Superior temporal gyrus (tissue), 1 donor: ENCODE measurements at regions not wholly inside any gene's neighbourhood (a gene's known extent, or its start where the extent isn't known, plus 50 kb on each side); places are given as distances from the start of the nearest gene placed in this dataset.

ENCODE experiments used
- DNase-seq: peaks from one replicate; pipeline ENCODE4 v3.0.0-alpha.2; 2016; ENCODE audit errors: extremely low spot score

DNA sequence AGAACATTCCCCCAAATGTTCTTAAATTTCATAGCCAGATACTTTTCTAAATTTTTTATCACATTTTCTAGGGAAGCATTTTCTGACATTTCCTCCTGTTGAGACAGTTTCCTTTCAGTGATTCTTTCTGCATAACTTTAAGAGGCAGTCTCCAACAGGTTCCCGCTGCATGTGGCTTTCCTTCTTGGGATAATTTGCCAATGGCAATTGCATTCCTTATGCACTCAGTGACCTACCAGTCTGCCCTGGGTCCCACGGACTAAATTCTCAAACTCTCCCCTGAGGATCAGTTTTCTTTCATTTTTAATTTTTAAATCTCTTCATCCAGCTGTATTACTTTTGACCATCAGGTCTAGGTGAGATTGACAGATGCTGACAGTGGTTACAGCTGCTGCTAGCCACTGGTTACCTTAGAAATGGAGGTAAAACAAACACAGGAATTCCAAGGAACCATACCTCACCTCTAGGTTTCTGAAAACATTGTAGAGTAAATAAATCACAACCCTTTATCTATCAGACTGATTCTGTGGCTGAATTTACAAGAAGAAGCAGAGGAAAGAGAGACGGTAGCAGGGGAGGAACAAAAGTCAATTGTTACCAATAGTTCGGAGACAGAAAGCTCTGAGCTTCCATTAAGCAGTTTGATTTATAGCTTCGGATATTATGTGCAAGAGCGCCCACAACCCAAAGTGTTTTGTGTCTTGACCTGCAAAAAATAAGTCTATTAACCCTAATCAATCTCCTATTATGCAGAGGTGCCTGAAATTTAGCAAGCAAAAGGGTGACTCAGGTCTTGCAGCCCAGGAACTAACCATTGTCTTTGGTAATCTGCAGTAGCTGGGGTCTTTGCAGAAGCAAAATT, 216.0 kb downstream of the PMP22 start:
- DNase-seq: no peak

DNA sequence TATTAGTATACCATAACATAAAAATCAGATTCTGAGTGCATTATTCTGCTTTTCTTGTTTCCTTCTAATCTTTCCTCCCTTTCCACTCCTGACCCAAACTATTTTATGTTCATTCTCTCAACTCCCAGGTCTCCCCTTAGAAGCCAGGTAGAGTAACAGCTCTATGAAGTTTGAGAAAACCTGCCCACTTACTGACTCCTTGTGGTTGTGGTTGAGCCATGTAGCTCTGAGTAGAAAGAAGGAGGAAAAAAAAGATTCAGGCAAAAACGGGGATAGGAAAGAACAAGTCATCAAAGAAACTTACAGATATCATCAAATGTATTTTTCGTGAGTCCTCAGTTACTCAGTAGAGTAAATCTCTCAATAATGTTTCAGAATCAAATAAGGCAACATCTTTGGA, 216.7 kb downstream of the PMP22 start:
- DNase-seq: no peak

DNA sequence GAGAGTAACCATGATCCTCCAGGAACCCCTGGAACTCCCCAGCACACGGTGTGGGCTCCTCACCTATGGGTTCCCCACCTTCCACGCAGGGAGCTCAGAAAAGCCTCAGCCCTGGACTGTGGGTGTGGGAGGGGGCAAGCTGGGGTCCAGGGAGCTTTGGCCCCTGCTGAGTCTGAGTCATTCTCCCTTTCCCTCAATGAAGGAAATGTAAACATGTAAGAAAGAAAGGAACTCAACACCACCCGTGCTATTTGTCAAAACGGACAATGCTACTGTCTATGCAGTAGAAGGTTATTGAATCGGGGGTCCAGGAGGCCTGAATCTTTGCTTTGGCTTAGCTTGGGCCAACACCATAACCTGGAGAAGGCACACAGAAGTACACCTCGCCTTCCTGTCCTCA, 222.8 kb downstream of the PMP22 start:
- DNase-seq: no peak

DNA sequence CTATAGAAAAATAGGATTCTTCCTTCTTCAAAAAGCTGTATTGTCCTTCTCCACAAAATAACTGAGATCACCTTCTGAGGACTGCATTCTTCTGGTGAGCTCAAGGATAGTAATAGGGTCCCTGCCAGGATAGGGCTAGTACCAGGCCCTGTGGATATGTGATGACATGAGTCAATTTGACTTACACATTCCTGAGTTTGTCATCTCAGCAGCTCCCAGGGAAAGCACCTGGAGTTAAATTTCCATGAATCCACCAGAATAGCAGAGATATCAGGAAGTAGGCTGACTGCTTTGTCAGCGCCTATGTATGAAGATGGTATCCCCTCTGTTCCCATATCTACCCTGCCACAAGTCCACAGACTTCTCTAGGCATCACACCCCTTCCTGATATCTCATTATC, 225.8 kb downstream of the PMP22 start:
- no peak for DNase-seq

DNA sequence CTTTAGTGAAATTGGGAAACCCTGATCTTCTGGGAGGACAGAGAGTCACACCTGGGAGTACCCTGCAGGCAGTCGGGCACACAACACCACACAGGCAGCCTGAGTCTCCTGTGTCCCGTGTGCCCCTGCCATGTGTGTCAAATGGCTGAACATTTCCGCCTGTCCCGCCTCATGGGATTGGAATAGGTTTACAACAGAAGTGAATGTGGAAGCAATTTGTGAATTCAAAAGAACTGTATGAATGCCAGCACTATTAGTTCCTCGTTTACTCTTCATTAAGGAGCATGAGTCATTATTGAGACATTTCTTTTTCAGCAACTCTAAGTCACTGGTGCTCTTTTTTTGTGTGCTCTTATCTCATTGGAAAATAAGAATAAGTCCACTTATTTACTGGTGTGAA, 226.5 kb downstream of the PMP22 start:
- DNase-seq: no peak

DNA sequence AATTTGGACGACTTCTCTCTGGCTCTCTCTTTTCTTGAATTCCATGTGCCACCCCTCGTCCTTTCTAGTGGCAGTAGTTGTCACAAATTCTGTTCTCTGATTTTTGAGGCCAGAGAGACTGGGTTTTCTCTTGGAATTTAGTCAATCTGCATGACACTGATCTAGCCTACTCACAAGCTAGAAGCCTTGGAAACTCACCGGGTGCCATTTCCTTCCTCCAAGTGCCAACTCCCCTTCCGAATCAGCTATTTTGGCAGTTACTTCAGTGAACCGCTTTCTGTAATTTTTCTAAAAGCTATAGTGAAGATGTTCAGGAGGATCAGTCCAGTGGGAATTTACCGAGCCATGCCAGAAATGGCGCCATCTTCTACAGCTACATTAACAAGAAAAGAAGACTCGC, 228.9 kb downstream of the PMP22 start:
- DNase-seq: no peak

DNA sequence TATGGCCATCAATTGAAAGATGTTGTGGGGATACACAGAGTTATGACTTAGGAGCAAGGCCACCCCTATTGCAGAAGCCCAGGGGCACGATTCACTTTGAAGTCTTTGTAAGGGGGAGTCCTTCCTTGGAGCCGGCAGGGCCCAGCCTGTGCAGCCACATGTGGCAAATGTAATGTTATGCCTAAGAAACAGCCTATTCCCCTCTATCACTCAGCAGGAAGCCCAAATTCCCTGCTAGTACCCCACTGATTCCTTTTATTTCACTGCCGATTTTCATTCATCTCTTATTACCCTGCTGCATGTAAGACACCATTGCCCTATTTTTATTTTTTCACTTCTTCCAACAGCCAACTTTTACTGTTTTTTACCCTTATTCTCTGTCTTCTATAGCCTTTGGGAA, 233.2 kb downstream of the PMP22 start:
- no peak for DNase-seq

DNA sequence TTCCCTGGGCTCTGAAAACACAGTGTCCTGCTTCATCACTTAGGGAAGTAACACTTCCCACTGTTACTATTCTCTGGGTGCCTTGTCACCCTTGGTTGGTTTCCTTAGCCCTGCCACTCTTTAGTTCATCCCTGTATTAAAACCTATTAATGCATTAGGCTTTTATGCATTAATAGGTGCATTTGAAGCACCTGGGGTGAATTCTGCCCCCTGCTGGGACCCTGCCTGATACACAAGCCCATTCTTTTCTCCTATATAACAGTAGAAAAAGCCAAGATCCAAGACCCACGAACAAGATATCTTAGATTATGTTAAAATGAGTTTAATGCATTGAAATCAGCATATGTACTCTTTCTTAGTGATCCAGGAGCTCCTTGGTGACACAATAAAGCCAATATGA, 235.7 kb downstream of the PMP22 start:
- DNase-seq: no peak

DNA sequence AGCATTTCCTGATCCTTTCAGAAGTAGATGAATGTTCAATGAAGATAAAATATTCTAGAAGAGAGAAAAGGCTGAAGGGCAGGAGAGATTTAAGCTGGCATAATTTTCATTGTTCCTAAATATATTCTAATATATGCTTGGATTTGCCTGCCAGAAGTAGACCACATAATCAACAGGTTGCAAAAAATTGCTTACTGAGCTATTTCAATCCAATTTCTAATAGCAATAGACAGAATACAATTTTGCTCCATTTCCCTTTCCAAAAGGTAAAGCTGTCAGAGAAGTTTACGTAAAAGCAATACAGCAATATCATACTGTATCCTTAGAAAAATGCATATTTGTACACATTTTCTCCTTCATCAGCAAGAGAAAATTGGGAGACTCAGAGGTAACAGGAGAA, 237.3 kb downstream of the PMP22 start:
- DNase-seq: no peak

DNA sequence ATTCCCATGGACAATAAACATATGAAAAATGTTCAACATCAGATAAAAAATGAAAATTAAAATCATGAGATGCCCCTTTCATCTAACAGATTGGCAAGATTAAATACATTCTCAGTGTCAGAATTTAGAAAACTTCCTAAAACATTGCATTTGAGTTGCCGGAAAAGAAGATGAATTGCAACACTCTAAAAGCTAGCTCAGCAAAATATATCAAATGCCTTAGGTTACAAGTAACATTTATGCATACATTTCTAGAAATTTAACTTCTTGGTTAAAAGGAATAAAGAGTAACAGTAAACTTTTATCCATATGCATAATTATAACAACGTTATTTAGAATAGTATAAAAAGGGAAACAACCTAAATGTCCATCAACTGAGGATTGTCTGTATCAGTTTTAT, 239.0 kb downstream of the PMP22 start:
- DNase-seq: no peak

DNA sequence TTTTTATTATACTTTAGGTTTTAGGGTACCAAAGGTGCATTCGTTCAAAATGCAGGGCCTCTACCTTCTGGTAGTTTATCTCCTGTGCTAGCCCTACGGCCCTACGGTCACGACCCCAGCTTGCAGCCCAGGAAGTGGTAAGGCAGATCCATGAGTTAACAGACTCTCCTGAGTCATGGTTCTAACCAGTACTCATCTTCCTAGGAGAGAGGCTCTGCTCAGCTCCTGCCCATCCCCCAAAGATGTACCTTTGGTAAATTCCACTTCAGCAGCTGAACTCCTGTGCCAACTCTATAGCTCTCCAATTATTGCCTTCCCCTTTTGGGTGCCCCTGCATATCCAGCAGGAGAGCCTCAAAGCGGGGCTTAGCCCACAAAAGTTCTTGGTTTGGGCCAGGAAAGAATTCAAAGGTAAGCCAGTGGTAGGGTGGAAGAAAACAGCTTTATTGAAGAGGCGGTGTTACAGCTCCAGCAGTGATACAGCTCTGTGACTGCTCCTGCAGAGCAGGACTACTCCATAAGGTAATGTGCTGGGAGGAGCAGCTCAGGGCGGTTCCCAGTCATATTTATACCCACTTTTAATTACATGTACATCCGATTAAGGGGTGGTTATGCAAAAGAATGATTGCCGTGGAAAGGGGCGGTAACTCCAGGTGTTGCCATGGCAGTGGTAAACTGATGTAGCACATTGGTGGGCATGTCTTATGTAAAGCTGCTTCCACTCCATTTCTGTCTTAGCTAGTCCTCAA, 241.4 kb downstream of the PMP22 start:
- DNase-seq: no peak

DNA sequence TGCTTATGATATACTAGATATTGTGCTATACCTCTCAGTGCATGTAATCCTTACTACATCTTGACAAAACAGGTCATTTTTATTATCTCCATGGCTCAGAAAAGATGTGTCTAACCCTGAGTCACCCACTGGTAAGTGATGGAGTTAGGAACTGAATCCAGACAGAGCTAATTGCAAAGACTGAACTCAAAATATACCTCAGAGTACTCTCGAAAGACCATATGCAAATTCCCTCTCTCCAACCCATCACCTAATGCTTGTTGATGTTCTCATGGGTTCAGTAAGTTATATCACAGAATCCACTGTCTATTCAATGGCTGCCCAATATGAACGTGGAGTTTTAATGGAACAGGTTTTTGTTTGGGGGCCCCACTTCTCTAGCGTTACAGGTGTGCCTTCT, 246.0 kb downstream of the PMP22 start:
- no peak for DNase-seq

DNA sequence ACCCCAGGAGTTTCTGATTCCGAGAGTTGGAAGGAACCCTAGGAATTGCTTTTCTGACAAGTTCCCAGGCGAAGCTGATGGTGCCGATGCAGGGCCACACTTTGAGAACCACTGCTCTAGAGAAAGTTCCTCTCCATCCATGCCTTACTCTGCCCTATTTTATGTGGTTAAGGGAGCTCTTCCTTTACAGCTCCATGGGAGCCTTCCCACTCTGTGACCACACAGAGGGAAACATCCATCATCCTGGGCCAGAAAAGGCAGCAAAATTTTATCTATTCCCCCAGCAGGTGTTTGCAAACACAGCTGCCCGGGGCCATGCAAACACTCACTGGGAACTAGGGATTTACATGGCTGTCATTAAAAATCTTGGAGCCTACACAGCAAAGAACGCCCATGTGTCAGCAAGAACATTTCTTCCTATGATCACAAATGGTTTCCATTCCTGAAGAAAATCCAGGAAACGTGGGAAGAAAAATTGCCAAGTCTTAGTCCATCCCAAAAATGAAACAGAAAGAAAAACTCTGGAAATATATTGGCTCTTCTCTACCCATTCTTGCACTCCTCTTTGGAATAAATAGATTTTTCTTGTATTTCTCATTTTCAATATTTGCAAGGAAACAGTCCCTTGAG, 252.7 kb downstream of the PMP22 start:
- DNase-seq: no peak

DNA sequence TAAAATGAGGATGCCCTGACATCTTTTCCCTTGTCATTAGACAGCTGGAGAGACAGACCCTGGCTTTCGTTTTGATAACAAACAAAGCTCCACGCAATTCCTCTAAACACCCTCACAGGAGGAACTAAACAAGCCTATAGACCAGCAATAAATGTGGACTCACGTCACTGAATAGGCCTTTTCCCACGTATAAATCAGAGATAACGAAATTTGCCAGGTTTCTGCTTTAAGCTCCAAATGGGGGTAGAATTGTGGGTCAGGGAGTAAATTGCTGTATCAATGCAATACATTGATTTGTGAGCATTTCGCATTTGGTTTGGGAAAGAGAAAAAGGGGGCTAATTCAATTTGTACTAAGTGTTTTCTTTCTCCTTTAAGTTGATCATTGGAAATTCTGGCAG, 256.0 kb downstream of the PMP22 start:
- no peak for DNase-seq

DNA sequence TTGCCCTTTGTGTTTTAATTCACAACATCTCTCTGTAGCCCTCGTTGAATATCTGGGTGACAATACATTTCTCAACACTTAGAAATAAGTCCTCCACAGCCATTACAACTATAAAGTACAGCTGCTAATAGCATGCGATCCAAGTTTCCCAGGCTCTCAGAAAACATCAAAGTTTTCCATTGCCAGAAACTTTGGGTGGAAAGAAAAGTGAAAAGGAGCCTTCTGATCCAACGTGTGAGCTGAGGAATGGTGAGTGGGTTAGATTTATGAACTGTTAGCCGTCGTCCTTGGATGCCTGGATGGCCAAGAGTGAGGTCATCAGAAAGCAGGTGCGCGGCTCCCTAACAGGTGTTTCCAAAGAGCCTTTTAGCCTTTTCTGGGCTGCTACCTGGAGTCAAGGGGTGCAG, 258.0 kb downstream of the PMP22 start:
- no peak for DNase-seq

DNA sequence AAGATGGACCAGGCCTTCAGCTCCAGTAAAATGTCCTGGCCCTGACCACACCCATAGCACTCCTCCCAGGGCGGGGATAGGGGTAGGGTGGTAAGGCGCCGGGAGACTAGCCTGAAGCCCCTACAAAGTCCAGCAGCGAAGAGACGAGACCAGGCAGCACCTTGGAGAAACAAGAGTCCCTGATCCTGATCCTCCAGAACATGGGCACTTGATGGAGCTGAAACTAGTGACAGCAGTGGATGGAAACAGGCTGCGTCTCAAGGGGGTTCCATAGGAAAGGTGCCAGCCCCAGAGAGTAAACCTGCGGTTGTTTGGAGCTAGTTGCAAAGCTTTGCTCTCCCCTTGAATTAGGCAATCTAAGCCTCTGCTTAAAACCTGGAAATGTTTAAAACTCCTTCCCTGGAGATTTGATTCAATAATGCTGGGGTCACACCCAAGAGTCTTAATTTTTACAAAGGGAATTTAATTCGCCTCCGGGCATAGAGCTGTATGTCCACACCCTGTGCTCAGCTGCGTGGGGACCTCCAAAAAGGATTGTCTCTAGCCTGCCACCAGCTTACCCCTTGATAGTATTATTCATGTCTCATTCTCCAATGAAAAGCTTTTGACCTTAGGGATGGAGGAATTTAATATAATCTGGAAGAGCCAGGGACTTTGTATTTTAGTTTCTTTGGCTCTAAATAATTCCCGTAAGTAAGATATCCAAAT, 258.6 kb downstream of the PMP22 start:
- no peak for DNase-seq

DNA sequence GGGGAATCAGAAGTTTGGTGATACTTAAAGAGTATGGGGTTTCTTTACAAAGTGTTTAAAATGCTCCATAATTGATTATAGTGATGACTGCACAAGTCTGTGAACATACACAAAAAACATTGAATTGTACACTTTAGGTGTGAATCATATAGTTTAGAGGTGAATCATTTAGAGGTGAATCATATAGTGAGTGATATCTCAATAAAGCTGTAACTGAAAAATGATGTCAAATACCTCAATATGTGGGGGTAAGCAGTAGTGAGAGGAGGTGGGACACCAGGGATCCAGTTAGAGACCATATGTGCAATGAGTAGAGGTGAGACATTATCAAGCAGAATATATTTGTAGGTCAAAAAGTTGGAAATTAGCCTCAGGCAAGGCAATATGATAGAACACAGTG, 264.5 kb downstream of the PMP22 start:
- no peak for DNase-seq

DNA sequence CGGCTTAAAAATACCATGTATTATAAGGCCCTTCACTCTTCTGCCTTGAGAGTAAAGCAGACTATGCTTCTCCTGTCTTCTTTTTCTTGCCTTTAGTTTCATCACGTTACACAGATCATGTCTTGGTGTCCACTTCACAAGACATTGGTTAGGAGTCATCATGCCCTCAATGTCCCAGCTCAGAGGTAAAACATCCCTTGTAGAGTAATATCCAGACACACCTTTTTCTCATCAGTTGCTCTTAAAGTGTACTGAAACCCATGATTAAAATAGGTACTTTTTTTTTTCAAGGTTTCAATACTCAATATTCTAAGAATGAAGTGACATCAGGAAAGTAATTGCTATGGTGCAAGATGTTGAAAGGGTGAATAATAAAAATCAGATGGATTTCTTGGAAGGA, 267.8 kb downstream of the PMP22 start:
- DNase-seq: no peak

DNA sequence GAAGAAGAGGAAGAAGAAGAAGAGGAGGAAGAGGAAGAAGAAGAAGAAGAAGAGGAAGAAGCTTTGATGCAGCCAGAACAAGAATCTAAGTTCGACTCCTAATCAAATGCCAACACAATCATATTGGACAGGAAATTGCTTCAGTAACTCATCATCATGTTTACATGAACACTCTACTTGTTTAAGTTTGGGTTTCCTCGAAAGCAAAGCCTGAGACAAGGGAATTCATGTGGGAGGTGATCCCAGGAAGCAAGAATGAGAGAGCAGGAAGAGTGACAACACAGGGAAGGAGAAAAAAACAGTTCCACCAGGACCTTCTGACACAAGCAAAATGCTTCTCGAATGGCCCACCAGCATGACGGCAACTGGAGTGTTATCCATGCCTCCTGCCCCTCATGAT, 279.0 kb downstream of the PMP22 start:
- no peak for DNase-seq

DNA sequence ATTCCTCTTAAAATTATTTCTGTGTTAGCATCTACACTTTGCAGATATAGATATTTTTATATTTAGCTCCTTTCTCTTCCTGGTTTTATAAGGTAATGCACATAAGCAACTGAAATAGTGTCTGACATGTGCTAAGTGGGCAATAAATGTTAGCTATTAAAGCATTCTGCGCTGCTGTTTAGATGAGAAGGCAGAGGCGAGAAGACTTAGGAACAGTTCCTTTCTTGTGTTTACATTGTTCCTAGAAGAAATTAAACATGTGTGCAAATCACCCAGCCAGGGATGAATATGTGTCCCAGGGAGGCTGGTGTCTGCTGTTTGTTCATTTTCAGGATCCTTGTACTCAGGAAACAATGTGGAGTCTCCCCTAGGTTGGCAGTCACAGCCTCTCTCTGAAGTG, 292.3 kb downstream of the PMP22 start:
- no peak for DNase-seq

DNA sequence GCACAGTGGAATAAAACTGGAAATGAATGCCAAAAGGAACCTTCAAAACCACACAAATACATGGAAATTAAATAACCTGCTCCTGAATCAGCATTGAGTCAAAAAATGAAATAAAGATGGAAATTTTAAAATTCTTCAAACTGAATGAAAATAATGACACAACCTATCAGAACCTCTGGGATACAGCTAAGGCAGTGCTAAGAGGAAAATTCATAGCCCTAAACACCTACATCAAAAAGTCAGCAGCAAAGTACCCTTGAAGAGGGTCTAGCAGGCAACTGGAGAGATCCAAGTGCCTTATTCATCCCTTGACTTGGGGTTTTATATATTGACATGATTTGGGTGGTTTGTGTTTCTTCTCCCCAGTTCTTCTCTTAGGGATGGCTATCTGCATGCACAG, 294.1 kb downstream of the PMP22 start:
- DNase-seq: no peak

DNA sequence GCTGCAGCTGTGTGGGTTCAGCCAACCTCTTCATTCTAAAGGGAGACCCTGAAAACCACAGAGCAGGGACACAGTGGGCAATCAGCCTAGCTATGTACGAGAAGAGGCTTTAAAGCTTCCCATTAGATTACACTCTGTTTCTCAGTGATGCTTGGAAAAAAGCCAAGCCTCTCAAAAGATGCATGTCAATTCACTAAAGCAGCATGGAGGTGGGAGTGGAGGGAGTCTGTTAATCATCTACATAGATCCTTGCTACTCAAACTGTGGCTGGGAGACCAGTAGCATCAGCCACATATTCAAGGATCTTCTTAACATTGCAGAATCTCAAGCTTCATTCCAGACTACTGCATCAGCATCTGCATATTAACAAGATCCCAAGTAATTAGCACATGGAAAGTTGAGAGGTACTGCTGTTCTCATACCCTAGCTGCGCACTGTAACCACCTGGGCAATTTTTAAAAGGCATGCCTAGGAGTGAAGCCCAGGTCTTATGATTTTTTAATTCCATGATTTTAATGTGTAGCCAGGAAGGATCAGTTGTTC, 305.9 kb downstream of the PMP22 start:
- no peak for DNase-seq
